Non-pigmented ciliary epithelial cell (primary cell): ENCODE measurements at regions not wholly inside any gene's neighbourhood (a gene's known extent, or its start where the extent isn't known, plus 50 kb on each side); places are given as distances from the start of the nearest gene placed in this dataset.

Source experiments
- DNase-seq: peaks from one replicate; pipeline ENCODE4 v3.0.0-alpha.2; 2010; ENCODE audit warnings: low read depth

DNA sequence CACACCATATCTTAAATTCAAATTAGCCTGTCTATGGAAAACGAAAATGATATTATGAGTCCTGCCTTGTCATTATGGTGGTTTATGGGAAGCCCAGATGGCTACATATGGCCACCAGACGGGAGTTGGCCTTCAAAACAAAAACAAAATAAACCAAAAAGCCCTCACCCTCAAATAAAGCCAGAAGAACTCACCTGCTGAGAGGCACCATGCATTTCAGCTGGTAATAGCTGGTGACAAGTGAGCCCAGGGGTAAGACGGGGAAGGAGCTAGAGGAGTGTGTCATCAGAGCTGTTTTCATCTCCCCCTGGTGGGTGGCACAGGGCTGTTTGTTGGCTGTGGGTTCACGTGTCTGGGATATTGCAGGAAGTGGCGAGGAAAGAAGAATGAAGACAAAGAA is 152.9 kb downstream of the EFNB2 start:
- no peak for DNase-seq

DNA sequence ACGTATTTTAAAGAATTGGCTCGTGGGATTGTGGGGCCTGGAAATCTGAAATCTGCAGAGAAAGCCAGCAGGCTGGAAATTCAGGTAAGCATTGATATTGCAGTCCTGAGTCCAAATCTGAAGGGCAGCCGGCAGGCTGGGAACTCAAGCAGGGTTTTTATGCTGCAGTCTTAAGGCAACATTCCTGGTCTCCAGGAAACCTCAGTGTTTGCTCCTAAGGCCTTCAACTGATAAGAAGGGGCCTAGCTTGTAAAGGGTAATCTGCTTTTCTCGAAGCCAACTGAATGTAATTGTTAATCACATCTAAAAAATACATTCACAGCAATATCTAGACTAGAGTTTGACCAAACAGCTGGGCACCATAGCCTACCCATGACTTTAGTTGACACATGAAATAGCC is 154.4 kb downstream of the EFNB2 start:
- no peak for DNase-seq

DNA sequence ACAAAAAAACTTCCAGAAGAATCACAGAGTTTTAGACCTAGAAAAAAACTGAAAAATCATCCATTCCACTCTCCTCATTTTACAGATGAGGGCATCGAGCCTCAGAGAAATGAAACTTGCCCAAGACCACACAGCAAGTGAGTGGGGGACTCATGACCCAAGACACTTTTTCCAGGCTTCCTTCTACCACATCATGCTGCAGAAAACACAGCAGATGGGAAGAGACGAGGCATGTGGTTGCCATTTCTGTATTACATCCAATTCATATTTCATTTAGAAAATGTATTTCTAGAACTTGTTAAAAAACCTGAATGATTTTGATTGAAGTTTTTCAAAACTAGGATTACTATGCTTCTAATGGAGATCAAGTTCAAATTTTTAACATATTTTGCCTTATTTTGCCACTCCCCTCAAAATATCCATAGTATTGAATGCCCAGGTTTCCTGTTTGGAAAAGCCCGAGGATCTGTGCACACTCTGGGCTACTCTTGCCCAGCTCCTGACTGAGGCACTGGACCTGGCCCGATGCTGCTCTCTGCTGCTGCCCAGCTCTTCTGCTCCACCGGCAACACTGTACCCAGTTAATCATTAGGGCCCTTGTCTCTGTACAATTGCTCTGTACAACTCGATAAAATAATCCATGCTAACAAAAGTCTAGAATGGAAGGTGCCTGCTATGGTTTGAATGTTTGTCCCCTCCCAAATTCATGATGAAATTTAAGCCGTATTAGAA is 157.4 kb downstream of the EFNB2 start:
- DNase-seq, result no peak

DNA sequence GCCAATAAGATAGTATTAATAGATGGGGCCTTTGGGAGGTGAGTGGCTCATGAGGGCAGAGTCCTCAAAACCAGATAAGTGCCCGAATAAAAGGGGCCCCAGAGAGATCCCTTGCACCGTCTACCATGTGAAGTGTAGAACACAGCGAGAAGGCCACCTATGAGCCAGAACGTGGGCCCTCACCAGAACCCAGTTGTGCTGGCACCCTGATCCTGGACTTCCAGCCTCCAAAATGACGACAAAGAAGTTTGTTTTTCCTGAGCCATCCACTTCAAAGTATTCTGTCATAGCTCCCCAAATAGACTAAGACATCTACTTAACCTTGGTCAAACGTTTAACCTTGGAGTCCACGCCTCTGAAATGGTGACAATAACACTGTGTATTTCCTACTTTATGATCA is 158.1 kb downstream of the EFNB2 start:
- no peak for DNase-seq

DNA sequence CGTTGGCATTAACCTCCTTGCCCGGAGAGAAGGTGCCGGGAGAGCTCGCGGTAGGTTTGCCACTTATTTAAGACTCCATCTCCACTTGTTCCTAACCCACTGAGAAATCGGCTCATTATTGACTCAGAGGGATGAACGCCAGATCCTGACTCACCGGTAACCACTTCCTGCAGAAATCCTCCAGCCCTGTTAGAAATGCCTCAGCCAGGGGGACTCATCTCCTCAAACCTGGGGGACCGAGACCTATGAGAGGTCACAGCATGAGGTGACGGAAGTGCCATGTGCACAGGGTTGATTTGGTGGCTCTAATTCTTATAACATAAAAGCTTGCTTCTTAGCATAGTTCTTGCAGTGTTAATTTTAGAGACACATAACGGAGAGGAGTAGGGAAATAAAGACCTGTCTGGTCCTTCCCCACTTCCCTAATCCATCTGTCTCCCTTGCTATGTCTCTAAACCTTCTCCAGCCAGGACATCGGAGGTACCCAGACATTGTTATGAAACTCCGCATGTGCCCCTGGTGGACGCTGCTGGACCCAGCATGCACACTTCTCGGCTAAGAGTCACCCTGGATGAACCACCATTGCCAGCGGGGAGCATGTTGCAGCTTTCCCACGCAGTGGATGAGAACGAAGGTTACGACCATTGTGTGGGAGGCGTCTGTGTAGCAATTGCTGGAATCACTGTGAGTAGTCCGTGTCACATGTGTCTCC is 158.9 kb downstream of the EFNB2 start:
- peak; percentile 92 for DNase-seq

DNA sequence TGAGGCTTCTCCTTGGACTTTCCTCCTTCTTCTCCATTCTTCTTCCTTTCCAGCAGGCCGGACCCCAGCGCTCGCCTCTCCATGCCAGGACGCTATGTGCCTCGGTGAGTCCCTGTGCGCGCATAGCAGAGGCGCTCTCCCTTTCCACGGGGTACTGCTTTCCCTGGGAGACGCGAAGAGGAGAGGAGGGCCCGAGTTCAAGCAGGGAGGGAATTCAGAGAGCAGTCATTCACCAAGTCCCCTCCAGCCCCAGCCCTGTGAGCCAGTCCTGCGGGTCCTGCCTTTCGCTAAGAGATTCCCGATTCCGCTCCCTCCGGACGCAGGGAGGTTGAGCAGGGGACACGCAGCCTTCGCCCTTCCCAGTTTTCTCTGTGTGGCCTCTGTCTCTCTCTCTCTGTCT is 160.4 kb downstream of the EFNB2 start:
- DNase-seq, result no peak

DNA sequence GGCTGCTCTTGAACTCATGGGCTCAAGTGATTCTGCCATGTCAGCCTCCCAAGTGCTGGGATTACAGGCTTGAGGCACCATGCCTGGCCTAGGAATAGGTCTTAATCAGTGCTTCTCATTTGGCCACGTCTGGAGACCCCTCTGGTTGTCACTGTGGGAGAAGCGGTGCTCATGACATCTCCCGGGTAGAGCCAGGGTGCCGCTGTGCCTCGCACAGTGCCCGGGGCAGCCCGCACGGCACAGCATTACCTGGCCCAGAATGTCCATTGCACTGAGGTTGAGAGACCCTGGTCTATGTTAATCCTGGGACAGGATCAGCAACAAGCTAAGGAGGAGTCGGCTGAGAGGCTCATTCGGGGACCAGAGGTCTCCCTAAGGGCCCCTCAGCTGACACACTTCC is 160.8 kb downstream of the EFNB2 start:
- no peak for DNase-seq

DNA sequence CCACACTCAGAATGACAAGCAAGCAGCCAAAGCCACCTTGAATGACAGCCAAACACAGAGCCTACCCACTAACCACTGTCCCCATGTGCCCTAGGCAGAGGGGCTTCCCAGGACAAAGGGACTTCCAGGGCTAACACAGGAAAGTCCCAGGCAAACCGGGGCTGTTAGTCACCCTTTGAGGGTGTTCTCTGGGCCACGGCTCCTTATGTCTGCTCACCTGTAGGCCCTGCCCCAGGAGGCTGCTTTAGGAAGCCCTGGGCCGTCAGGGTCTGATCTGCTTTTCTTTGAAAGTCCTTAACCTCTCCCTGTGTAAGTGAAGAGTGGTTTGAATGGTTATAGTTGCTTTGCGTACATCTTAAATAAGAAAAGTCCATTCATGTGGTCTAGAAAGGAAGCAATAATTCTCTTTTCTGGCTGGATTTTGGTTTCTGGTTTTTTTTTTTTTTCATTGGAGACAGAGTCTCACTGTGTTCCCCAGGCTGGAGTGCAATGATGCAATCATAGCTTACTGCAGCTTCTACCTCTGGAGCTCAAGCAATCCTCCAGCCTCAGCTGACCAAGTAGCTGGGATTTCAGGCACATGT is 161.4 kb downstream of the EFNB2 start:
- no peak for DNase-seq

DNA sequence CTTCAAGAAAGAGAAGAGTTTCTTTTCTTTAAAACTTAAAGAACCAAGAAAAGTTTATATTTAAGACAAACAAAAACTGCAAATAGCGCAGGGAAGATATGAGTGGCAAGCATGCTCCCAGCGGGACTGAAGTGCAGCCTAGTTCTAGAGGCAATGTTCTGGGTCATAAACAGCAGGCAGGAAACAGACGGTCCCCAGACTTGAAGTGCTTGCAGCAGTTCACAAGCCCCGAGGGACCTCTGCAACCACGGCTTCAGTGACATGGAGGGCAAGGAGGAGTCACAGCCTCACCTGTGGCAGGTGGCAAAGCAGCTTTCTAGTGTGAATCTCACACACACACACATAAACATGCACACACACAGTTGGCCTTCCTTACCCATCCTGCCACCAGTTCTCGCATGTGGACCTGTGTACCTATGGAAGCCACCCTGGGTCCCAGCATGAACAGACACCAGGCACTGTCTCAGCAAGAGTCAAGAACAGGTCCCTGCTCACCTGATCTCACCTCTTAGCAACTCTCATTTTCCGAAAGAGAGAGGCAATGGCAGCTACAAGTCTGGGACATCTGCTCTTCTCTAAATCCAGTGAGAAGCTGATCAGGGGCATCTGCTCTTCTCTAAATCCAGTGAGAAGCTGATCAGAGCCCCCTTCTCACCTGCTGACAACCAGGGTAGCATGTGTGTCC is 162.0 kb downstream of the EFNB2 start:
- DNase-seq, result no peak

DNA sequence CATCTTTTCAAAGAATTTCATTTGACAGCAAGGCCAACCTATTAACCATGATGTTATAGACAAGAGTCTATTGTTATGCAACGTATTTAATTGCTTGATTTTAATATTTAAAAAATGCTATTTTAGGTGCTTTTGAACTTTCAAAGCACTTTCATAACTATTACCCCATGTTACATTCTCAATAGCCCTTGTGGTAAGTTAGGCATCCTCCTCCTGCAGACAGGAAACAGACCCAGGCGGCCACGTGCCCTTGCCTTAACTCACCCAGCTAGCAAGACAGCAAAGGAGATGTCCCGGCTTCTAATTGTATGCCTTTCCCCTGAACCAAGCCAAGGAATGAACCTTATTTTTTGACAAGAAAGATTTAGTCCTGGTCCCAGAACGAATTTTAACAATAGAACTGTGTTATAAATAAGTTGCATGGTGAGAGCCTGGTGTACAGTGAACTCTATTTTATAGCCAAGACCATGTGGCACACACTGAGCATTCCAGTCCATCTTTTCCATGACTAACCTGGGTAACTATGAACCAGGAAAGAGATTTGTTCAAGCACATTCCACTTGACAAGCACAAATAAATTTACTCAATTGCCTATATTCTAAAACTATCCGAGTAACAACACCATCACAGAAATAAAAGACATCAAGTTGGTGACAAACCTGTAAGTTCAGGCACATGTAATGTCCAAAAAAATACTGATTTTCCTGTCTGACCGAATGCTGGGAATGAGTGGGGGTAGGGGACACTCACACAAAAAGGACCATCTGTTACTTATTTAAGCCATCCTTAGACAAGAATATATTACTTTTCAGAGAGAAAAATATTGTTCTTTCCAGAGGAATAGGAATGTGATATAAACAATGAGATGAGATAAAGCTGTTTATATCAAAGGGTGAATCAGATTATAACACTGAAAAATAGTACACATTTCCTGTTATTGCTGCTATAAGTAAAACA is 163.0 kb downstream of the EFNB2 start:
- peak; percentile 55 for DNase-seq

DNA sequence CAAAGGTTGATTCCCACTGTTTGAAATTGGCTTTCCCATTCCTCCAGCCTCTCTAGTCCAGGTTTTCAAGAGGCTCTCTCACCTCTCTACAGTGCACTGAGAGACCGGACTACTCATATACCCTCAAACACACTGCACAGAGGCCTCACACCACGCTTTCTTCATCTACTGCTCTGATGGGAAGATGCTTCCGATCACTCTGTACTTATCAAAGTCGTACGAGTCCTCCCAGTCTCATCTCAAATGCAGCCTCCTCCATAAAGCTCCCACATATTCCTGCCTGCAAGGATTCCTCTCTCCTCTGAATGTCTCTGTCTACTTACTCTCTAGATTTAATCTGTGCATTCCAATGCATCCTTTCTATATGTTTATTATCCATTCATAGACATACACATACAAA is 164.4 kb downstream of the EFNB2 start:
- no peak for DNase-seq

DNA sequence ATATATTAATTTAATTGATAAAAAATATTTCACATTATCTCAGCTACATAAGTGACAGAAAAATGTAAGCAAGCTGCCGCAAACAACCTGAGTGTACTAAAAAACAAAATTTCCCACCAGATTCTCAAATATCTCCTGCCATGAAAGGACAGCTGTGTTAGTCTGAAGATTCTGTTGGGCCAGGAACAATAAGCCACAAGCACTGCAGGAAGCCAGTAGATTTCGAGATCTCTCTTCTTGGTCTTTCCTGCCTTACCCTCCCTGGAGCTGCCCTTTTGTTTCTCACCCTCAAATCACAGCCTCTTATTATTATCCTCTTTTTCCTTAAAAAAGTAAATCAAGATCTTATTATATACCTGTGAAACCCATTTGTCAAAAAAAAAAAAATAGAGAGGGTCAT is 165.6 kb downstream of the EFNB2 start:
- DNase-seq, result no peak

DNA sequence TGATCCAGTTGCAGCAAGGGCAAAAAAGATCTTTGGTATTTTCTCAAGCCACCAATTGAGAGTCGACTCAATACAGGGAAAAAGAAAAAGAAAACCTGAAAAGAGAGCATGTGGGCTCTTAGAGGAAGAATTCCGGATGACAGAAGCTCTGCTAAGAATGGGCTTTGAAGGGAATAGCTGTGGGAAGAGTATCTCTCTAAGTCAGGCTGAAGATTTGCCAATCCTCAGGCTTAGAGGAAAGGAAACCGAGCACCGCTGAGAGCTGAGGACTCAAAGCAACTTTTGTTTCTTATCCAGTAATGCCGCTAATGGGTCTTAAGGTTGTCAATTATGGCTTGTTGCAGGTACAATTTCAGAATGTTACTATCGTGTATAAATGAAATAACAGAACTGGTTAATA is 166.4 kb downstream of the EFNB2 start:
- no peak for DNase-seq

DNA sequence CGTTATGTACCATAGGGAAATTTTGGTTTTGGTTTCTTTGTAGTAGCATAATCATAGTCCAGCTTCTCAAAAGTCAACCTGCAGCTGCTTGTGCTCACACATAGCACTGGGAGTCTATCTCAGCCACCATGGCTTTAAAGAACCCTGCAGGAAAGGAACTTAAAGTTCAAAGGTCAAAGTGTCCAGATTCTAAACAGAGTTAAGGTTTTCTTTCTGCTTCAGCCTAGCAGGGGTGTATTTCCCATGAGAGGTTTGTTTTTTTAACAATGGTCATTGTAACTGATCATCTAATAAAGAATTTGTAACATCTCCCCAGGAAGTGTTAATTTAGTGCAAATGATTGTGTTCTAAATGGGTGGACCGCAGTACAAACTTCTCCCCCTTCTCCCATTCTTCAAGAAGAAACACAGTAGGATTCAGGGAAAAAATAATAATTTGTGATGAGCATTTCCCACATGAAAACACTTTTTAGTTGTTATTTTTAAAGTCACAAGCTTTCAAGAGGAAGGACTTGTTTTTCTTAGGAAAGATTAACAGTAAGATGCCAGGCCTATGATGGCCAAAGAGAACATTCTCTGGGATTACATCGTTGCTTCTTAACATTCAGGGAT is 168.0 kb downstream of the EFNB2 start:
- no peak for DNase-seq

DNA sequence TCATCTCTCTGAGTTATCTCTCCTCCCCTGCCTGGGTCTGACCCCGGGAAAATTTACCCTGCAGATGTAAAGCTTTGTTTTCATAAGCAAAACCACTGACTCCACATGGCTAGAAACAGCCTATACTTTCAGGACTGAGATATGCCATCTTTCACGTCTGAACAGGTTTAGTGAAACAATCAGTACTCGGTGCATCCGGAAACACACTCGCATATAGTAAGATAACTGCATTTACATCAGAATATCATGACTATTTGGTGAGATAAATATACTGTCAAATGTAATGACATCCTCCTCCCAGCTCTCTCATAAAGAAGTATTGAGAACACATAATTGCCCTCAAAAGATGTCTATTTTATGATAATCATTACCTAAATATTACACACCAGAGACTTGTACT is 172.8 kb downstream of the EFNB2 start:
- no peak for DNase-seq

DNA sequence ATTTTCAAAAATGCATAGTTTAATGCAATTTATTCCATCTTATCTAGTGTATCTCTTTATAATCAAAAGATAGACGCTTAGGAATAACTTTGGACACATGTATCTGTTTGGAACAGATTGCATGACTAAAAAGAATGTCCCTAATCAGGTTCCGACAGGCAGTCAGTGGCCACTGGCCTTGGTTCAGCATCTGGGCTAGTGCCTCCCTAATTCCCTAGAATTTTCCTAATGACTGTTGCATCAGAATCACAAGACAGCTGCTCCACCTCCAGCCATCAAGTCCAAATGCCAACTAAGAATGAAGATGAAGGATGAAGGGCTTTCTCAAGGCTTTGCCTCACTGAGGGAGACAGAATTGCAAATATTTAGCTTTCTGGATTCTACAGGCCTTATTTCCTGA is 173.8 kb downstream of the EFNB2 start:
- no peak for DNase-seq

DNA sequence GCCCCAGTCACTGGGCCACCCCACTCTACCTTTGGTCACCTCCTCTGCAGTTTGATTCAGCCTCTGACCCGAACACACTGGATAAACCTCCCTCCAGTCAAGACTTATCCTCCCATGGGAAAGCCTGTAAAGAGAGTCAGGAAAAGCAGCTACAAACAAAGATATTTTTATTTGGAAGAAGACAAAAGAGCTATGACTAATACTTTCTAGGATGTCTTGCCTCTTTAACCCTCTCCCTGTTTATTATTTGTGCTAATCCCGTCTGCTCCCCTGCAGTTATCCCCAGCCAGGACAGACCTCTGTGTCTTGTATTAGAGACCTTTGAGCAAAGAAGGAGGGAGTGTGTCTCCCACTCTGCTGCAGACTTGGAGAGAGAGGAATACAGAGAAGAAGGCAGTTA is 178.3 kb downstream of the EFNB2 start:
- no peak for DNase-seq

DNA sequence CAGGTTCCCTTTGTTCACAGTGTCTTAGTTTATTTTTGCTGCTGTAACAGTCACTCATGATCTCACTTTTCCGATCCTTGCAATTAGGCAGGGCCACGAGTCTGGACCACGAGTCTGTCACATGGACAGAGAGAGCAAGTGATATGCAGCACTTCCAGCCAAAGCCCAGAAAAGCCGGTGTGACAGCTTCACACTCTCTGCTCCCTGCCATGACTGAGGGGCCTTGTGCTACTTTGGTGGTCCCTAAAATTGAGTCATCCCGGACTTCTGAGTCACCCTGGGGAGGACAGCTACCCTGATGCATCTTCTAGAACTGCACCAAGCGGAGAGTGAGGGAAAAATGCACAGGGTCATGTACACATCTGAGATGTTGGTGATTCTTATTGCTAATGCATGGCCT is 179.6 kb downstream of the EFNB2 start:
- no peak for DNase-seq

DNA sequence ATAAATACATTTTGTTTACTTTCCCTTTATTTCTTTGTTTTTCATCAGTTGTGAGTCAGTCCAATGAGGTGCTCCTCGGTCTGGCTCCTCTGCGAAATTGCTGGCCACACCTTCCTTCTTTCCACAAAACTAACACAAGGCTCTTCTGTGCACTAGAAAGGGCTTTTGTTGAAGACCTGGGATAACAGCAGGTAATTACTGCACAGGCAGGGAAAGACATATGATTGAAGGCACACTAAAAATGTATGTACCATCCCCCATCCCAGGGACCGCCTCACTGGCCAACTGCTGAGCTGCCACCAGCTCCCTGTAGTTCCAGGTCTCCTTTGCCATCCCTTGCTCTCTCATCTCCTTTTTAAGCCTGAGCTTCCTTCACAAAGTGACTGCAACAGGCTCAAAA is 180.5 kb downstream of the EFNB2 start:
- no peak for DNase-seq

DNA sequence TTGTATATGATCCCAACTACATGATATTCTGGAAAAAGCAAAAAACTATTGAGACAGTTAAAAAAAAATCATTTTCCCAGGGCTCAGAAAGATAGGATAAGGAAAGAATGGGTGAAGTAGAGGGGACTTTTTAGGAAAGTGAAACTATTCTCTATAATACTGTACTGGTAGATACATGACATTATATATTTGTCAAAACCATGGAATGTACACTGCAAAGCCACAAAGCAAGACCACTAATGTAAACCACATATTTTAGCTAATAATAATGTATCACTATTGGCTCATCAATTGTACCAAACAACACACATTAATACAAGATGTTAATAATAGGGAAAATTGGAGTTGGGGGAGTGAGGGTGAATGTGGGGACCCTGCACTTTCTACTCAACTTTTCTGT is 182.6 kb downstream of the EFNB2 start:
- DNase-seq, result no peak

DNA sequence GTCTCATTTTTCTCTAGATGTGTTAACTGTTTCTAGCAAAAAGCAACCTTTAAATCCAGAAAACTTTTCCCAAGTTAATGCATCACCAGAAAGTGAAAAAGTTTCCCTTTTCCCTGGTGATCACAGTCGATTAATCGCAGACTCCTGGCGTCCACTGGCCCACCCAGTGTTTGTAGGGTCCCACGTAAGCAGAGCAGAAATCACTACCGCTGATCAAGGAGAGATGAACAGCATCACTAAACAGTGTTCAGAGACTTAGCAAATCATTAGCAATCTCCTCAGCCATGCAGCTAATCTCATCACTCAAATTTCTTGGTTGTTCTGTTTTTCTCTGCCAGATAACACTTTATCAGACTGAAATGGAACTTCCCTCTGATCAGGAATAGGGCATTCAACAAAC is 184.2 kb downstream of the EFNB2 start:
- DNase-seq, result no peak
